Stimulated activated CD8-positive, alpha-beta memory T cell treated with anti-CD3 and anti-CD28 coated beads, Interleukin-4, amount 100 ng/mL, for 24 hours (primary cell): ENCODE measurements at regions not wholly inside any gene's neighbourhood (a gene's known extent, or its start where the extent isn't known, plus 50 kb on each side); places are given as distances from the start of the nearest gene placed in this dataset.

Experiments
- DNase-seq: peaks from one replicate; pipeline ENCODE4 v3.0.0-alpha.2; 2020; ENCODE audit warnings: low read depth

GRCh38 chr3:124496061-124496460, 234.2 kb upstream of the UMPS start:
- no peak for DNase-seq

- no peak for DNase-seq
Measured at GRCh38 chr3:124497487-124497886, 232.8 kb upstream of the UMPS start.

- no peak for DNase-seq
Measured at GRCh38 chr3:124498891-124499290, 231.4 kb upstream of the UMPS start.

- DNase-seq: no peak
Measured at GRCh38 chr3:124504332-124505059, 225.8 kb upstream of the UMPS start.

GRCh38 chr3:124509884-124510283, 220.4 kb upstream of the UMPS start:
- DNase-seq: no peak

- DNase-seq: no peak
Measured at GRCh38 chr3:124510290-124510689, 220.0 kb upstream of the UMPS start.

- no peak for DNase-seq
Measured at GRCh38 chr3:124512881-124513609, 217.2 kb upstream of the UMPS start.

GRCh38 chr3:124513610-124513997, 216.6 kb upstream of the UMPS start:
- DNase-seq: no peak

GRCh38 chr3:124514683-124515082, 215.6 kb upstream of the UMPS start:
- no peak for DNase-seq

- DNase-seq: no peak
Measured at GRCh38 chr3:124516333-124516732, 213.9 kb upstream of the UMPS start.

GRCh38 chr3:124517306-124517705, 212.9 kb upstream of the UMPS start:
- DNase-seq: no peak

- no peak for DNase-seq
Measured at GRCh38 chr3:124518350-124518749, 211.9 kb upstream of the UMPS start.

- no peak for DNase-seq
Measured at GRCh38 chr3:124519591-124520194, 210.6 kb upstream of the UMPS start.

GRCh38 chr3:124520970-124521369, 209.3 kb upstream of the UMPS start:
- DNase-seq: no peak

- DNase-seq: no peak
Measured at GRCh38 chr3:124522082-124522625, 208.1 kb upstream of the UMPS start.

- DNase-seq: no peak
Measured at GRCh38 chr3:124526601-124527000, 203.7 kb upstream of the UMPS start.

- DNase-seq: no peak
Measured at GRCh38 chr3:124529826-124530571, 200.3 kb upstream of the UMPS start.

GRCh38 chr3:124530916-124531315, 199.3 kb upstream of the UMPS start:
- no peak for DNase-seq

- DNase-seq: no peak
Measured at GRCh38 chr3:124532071-124532470, 198.2 kb upstream of the UMPS start.

- no peak for DNase-seq
Measured at GRCh38 chr3:124535306-124535705, 194.9 kb upstream of the UMPS start.

GRCh38 chr3:124540550-124541211, 189.6 kb upstream of the UMPS start:
- no peak for DNase-seq
